ENCODE measurements at regions not wholly inside any gene's neighbourhood (a gene's known extent, or its start where the extent isn't known, plus 50 kb on each side); places are given as distances from the start of the nearest gene placed in this dataset.

- H3K36me3 Mint-ChIP-seq (ENCODE audit: insufficient read depth, unreplicated experiment) = no peaks in the 10 kb centered on the region
- H3K4me1 Mint-ChIP-seq (ENCODE audit: low read depth, unreplicated experiment) = no peaks in the 10 kb centered on the region
- no peak for TF ChIP-seq CTCF (IDR thresholded peaks at IDR 0.05; ENCODE audit: unreplicated experiment)
- no peak overlapping the region for H3K27ac Mint-ChIP-seq (ENCODE audit: unreplicated experiment)
- no peak for DNase-seq
- H3K27me3 Mint-ChIP-seq (ENCODE audit: unreplicated experiment) = peaks cover 7% of the 10 kb centered on the region
- no TSS peak for BruUV-seq (replicated peaks)
- CTCF ChIA-PET = no interaction called here
- no peaks in the 10 kb centered on the region for H3K9me3 Mint-ChIP-seq (ENCODE audit: low read depth, unreplicated experiment)
- intact Hi-C loops (cut with micrococcal nuclease; ENCODE audit: unreplicated experiment) = no loop called here
- H3K4me3 Mint-ChIP-seq (ENCODE audit: low read depth, unreplicated experiment) = no peak overlapping the region
These were observed 337.6 kb downstream of the IL20RB start for GRCh38 chr3:137295336-137295735.

- Mint-ChIP-seq H3K36me3 (ENCODE audit: insufficient read depth, unreplicated experiment) (no peaks in the 10 kb centered on the region), H3K9me3 (ENCODE audit: low read depth, unreplicated experiment) (no peaks in the 10 kb centered on the region), H3K4me3 (ENCODE audit: low read depth, unreplicated experiment) (no peak overlapping the region), H3K27ac (ENCODE audit: unreplicated experiment) (no peak overlapping the region), H3K4me1 (ENCODE audit: low read depth, unreplicated experiment) (no peaks in the 10 kb centered on the region), H3K27me3 (ENCODE audit: unreplicated experiment) (peaks cover 3% of the 10 kb centered on the region)
- intact Hi-C loops (cut with micrococcal nuclease; ENCODE audit: unreplicated experiment) = no loop called here
- TF ChIP-seq CTCF (IDR thresholded peaks at IDR 0.05; ENCODE audit: unreplicated experiment) = no peak
- BruUV-seq (replicated peaks) = no TSS peak
- DNase-seq = no peak
- CTCF ChIA-PET = no interaction called here
These were observed 338.3 kb downstream of the IL20RB start for GRCh38 chr3:137296116-137296515.

- H3K27ac Mint-ChIP-seq (ENCODE audit: unreplicated experiment) = no peak overlapping the region
- no peaks in the 10 kb centered on the region for H3K9me3 Mint-ChIP-seq (ENCODE audit: low read depth, unreplicated experiment)
- H3K4me1 Mint-ChIP-seq (ENCODE audit: low read depth, unreplicated experiment) = no peaks in the 10 kb centered on the region
- TF ChIP-seq CTCF (IDR thresholded peaks at IDR 0.05; ENCODE audit: unreplicated experiment) = no peak
- CTCF ChIA-PET = no interaction called here
- no peaks in the 10 kb centered on the region for H3K36me3 Mint-ChIP-seq (ENCODE audit: insufficient read depth, unreplicated experiment)
- no peak overlapping the region for H3K4me3 Mint-ChIP-seq (ENCODE audit: low read depth, unreplicated experiment)
- DNase-seq = no peak
- intact Hi-C loops (cut with micrococcal nuclease; ENCODE audit: unreplicated experiment) = no loop called here
- BruUV-seq (replicated peaks) = no TSS peak
- no peaks in the 10 kb centered on the region for H3K27me3 Mint-ChIP-seq (ENCODE audit: unreplicated experiment)
These were observed 340.0 kb downstream of the IL20RB start for GRCh38 chr3:137297770-137298169.

- CTCF ChIA-PET = no interaction called here
- Mint-ChIP-seq H3K27me3 (ENCODE audit: unreplicated experiment) (no peaks in the 10 kb centered on the region), H3K4me1 (ENCODE audit: low read depth, unreplicated experiment) (no peaks in the 10 kb centered on the region), H3K27ac (ENCODE audit: unreplicated experiment) (no peak overlapping the region), H3K9me3 (ENCODE audit: low read depth, unreplicated experiment) (peaks cover 3% of the 10 kb centered on the region), H3K4me3 (ENCODE audit: low read depth, unreplicated experiment) (no peak overlapping the region), H3K36me3 (ENCODE audit: insufficient read depth, unreplicated experiment) (no peaks in the 10 kb centered on the region)
- no peak for TF ChIP-seq CTCF (IDR thresholded peaks at IDR 0.05; ENCODE audit: unreplicated experiment)
- intact Hi-C loops (cut with micrococcal nuclease; ENCODE audit: unreplicated experiment) = no loop called here
- BruUV-seq (replicated peaks) = no TSS peak
- no peak for DNase-seq
These were observed 342.9 kb downstream of the IL20RB start for GRCh38 chr3:137300703-137301102.

Data from Calu3 (cell line).